NCI-H460 (cell line): ENCODE measurements at regions not wholly inside any gene's neighbourhood (a gene's known extent, or its start where the extent isn't known, plus 50 kb on each side); places are given as distances from the start of the nearest gene placed in this dataset.

Experiments
- DNase-seq: peaks from one replicate; pipeline ENCODE4 v3.0.0-alpha.2; 2016; ENCODE audit warnings: low read depth; ENCODE audit errors: extremely low read depth

DNA sequence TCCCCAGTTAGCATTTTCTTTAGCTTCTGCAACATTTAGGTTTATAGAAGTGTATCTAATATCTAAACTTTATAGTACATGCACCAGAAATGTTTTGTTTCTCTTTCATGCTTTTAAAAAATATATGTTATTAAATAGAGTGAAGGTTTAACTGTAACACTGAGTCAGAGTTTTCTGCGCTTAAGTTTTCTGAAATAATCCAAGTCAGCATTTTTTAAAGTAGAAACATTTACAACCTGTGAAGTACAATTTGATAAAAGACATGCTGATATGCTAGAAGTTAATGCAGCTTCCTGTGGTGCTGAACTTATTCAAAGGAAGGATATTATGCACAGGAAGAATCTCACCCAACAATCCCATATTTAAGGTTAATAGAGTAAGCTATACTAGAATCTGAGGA lies 1096.8 kb downstream of the LRFN5 start:
- no peak for DNase-seq

- no peak for DNase-seq
These were observed 1080.7 kb downstream of the LRFN5 start for GRCh38 chr14:42687421-42687820.

GRCh38 chr14:42683707-42684106 lies 1077.0 kb downstream of the LRFN5 start:
- DNase-seq = no peak

- DNase-seq = no peak
These were observed 1070.0 kb downstream of the LRFN5 start for GRCh38 chr14:42676636-42677035.

DNA sequence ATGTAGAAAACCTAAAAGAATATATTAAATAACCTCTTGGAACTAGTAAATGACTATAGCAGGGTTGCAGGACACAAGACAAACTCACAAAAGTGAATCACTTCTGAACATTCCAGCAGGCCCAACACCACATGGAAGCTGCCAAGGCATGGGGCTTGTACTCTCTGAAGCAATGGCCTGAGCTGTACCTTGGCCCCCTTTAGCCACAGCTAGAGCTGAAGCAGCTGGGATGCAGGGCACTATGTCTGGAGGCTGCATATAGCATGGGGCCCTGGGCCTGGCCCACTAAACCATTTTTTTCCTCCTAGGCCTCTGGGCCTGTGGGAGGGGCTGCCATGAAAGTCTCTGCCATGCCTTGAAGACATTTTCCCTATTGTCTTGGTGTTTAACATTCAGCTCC lies 1067.3 kb downstream of the LRFN5 start:
- no peak for DNase-seq

DNA sequence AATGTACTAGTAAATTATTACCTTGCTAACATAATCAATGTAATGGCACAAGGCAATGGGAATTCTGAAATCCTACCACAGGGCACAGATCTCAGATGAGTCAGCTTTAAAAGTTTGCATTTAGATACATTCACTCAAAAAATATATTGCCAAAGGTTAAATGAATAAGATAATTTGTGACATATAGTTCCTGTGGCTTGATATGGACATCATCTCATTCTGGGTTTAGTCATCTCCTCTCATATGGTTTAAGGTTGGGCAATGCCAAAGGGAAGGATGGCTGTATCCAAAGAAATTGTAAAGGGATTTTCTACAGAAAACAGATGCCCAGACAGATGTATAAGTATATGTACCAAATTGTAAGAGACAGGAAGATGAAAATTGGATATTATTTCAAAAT lies 1065.0 kb downstream of the LRFN5 start:
- no peak for DNase-seq

- no peak for DNase-seq
These were observed 1058.4 kb downstream of the LRFN5 start for GRCh38 chr14:42665083-42665482.

GRCh38 chr14:42664190-42664589 lies 1057.5 kb downstream of the LRFN5 start:
- DNase-seq = no peak

DNA sequence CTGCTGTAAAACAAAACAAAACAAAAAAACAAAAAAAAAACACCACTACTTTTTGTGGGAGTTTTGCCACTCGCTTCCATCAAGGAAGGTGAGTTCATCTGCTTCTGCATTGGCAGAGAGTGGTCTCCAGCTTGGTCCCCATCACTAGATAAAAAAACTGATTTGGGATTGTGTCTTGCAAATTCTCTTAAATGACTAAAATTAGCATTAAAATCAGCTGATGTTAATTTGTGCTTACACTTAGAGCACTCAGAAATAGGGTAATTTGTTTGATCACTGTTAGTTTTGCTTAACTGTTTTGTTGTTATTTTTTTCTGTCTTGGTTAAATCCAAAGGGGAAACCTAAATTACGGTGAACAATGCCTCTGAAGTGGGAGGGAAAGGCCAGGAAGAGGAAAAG lies 1048.0 kb downstream of the LRFN5 start:
- no peak for DNase-seq

GRCh38 chr14:42642787-42643186 lies 1036.1 kb downstream of the LRFN5 start:
- DNase-seq = no peak

GRCh38 chr14:42633504-42634095 lies 1026.9 kb downstream of the LRFN5 start:
- DNase-seq = no peak

DNA sequence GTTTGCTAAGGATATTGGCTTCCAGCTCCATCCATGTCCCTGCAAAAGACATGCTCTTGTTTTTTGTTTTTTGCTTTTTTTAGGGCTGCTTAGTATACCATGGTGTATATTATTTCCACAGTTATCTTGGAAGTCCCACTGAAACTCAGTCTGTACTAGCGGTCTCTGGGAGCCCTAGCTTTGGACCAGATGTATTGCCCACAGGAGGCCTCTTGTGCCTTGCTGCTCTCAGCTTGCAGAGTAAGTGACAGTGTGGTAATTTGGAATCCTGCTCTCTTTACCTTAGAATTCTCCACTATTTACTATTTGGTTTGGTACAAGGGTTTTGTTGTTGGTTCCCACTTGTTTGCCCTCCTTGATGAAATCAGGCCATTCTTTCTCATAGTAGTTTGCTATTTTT lies 1022.9 kb downstream of the LRFN5 start:
- no peak for DNase-seq

DNA sequence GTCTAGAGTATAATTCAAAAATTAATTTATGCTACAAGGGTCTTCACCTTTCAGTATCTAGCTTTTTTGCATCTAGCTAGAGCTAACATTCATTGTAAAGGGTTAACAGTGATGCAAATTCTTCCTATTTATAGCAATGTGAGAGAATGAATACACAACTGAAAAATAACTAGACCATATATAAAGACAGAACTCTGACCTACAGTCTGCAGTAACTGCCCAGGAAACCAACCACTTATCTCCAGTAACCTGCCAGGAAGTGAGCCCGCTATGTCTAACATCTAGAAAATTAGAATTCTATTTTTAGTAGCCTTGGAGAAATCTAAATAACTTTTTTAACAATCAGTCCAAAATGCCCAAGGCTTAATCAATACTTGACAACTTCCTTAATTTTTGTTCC lies 1021.9 kb downstream of the LRFN5 start:
- no peak for DNase-seq

GRCh38 chr14:42626986-42627385 lies 1020.3 kb downstream of the LRFN5 start:
- no peak for DNase-seq

GRCh38 chr14:42624980-42625761 lies 1018.5 kb downstream of the LRFN5 start:
- no peak for DNase-seq

DNA sequence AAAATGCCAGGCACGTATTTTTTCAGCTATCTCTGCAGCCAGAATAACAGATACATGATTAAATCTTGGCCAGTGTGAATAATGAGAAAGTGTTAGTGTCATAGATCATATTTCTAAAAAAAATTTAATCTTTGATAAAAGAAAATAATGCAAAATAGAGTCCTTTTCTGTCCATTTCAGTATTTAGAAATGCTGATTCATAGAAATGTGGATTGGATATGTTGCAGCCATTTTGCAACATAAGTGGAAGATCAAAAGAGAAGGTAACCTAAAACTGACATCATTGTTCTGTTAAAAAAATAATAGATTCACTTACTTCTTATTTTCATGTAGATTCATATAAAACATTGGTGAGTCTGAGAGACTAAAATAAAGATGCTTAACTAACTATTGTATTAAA lies 1010.3 kb downstream of the LRFN5 start:
- DNase-seq = no peak

- no peak for DNase-seq
These were observed 1000.2 kb downstream of the LRFN5 start for GRCh38 chr14:42606839-42607238.

GRCh38 chr14:42602336-42602845 lies 995.7 kb downstream of the LRFN5 start:
- DNase-seq = no peak

DNA sequence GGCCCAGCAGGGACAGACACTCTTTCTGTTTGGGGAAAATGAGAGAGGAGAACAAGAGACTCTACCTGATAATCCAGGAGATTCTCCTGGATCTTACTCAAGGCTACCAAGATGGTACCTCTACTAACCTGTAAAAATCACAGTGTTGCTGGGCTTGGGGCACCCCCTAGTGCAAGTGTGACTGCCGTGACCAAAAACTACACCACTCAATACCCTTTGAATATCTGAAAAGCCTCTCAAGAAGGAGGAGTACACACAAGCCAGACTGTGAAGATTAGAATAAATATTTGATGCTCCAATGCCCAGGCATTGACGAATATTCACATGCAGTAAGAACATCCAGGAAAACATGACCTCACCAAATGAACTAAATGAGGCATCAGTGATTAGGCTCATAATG lies 965.4 kb downstream of the LRFN5 start:
- DNase-seq = no peak

DNA sequence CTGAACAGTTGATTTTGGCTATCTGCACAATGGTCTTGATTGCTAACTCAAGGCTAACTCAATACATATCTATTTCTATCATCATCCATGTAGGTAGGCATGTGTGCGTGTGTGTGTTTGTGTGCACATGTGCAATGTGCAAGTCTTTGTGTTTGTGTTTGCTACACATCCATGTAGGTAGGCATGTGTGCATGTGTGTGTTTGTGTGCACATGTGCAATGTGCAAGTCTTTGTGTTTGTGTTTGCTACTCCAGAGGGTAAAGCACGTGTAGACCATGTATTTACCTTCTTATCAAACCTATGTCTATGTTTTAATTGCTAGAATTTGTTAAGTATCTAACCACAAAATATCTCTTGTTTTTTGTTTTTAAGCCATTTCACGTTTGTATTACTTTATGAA lies 962.6 kb downstream of the LRFN5 start:
- no peak for DNase-seq

GRCh38 chr14:42565556-42565955 lies 958.9 kb downstream of the LRFN5 start:
- DNase-seq = no peak

DNA sequence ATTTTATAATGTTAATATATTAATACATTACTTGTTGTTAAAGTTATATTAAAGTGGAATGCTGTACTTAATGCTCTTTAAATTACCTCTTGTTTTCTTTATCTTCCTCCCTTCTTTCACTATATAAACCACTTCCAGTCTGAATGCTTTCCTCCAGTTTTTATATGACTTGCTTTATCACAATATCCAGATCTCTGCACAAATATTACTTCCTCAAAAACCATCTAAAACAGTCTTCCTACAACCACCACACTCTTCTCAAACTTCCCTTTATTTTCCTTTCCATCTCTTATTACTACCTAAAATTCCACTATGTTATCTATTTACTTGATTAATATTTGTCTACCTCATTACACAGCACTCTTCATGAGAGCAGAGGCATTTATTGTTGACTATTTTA lies 956.6 kb downstream of the LRFN5 start:
- no peak for DNase-seq
